GM12878 (cell line): ENCODE measurements at regions not wholly inside any gene's neighbourhood (a gene's known extent, or its start where the extent isn't known, plus 50 kb on each side); places are given as distances from the start of the nearest gene placed in this dataset.

Experiments used
- ATAC-seq: fragments of 200-7000 bp; cut with Tn5 transposase; 3 replicates; pipeline ENCODE4 v1.9.1; 2020; ENCODE audit warnings: mild to moderate bottlenecking, moderate library complexity
- BruUV-seq: library from RNA; stranded (reverse); fragments of 400-500 nt; replicated peaks from 2 replicates; lab custom pipeline; 2021; lab: Mats Ljungman, UMichigan
- CTCF ChIA-PET: fragments of 300-600 bp; sonication (Branson Sonifier 250); formaldehyde crosslinking; extraction: SDS; loops from one replicate; lab custom pipeline; 2021; ENCODE audit warnings: inconsistent platforms; lab: Yijun Ruan, JAX
- POLR2A ChIA-PET: fragments of 350-600 bp; formaldehyde crosslinking; extraction: SDS; loops from one replicate; lab custom pipeline; 2021; ENCODE audit warnings: inconsistent platforms; lab: Charles Lee
- RAD21 ChIA-PET: fragments of 300-600 bp; sonication (Branson Sonifier 250); formaldehyde crosslinking; loops from one replicate; lab custom pipeline; 2023; ENCODE audit warnings: antibody characterized with exemption; ENCODE audit not compliant: unreplicated experiment; lab: Charles Lee
- SMC1A ChIA-PET: fragments of 300-600 bp; sonication (Branson Sonifier 250); formaldehyde crosslinking; loops from one replicate; lab custom pipeline; 2023; ENCODE audit not compliant: unreplicated experiment, uncharacterized antibody; lab: Charles Lee
- DNase-seq: peaks from one replicate; pipeline ENCODE4 v3.0.0-alpha.2; 2011; ENCODE audit warnings: low read depth, low spot score
- FAIRE-seq: peaks from 3 replicates; lab custom pipeline; 2011; peaks lifted over from hg19 to GRCh38; lab: Jason Lieb, UNC
- H2AFZ ChIP-seq: 2 replicates; pipeline ENCODE4 v1.6.0; 2011; ENCODE audit warnings: low read depth, low read length, control low read depth; ENCODE audit not compliant: control insufficient read depth
- H3K27ac ChIP-seq: 2 replicates; pipeline ENCODE4 v1.5.1; 2011; ENCODE audit warnings: control low read depth; ENCODE audit not compliant: control insufficient read depth, insufficient read depth
- H3K27me3 ChIP-seq, 2 experiments: replicated peaks in 1 of 2; 2 replicates each; pipeline versions ENCODE4 v1.6.0 to v1.6.1; 2011; ENCODE audit warnings: low read length in 1 of 2; ENCODE audit not compliant: control insufficient read depth in 2 of 2, insufficient read depth in 2 of 2
- H3K36me3 ChIP-seq, 2 experiments: 2 replicates each; pipeline ENCODE4 v1.5.1; 2011; ENCODE audit warnings: low read length in 1 of 2; ENCODE audit not compliant: control insufficient read depth in 2 of 2, insufficient read depth in 2 of 2
- H3K4me1 ChIP-seq: 2 replicates; pipeline ENCODE4 v1.6.1; 2011; ENCODE audit warnings: mild to moderate bottlenecking, low read length, moderate library complexity, mixed read lengths; ENCODE audit not compliant: control insufficient read depth, insufficient read depth
- H3K4me2 ChIP-seq: 2 replicates; pipeline ENCODE4 v1.6.0; 2011; ENCODE audit warnings: control low read depth; ENCODE audit not compliant: control insufficient read depth, insufficient read depth
- H3K4me3 ChIP-seq: fragments of 200-600 bp; sonication (generic); 2 replicates; pipeline ENCODE4 v1.5.1; 2016
- H3K79me2 ChIP-seq: 2 replicates; pipeline ENCODE4 v1.6.0; 2011; ENCODE audit warnings: low read length; ENCODE audit not compliant: control insufficient read depth, insufficient read depth
- H3K9ac ChIP-seq: 2 replicates; pipeline ENCODE4 v1.8.0; 2011; ENCODE audit warnings: low read length, control low read depth, mixed read lengths; ENCODE audit not compliant: control insufficient read depth, insufficient read depth
- H3K9me3 ChIP-seq: replicated peaks from 3 replicates; pipeline ENCODE4 v1.5.1; 2011; ENCODE audit warnings: mild to moderate bottlenecking, low read length; ENCODE audit not compliant: control insufficient read depth, insufficient read depth
- H4K20me1 ChIP-seq: 2 replicates; pipeline ENCODE4 v1.6.0; 2011; ENCODE audit not compliant: control insufficient read depth, insufficient read depth
- HDAC6 ChIP-seq: fragments of 200-600 bp; sonication (generic); IDR thresholded peaks from one replicate; pipeline ENCODE4 v1.8.0; 2017; ENCODE audit warnings: antibody characterized with exemption; ENCODE audit not compliant: unreplicated experiment
- JUND ChIP-seq: IDR thresholded peaks from 2 replicates; pipeline ENCODE4 v1.6.1; 2012; ENCODE audit warnings: low read depth, mild to moderate bottlenecking, low read length, improper control_type of control experiment, moderate library complexity
- KDM1A ChIP-seq: fragments of 200-600 bp; sonication (generic); IDR thresholded peaks from 2 replicates; pipeline ENCODE4 v1.6.1; 2016; ENCODE audit warnings: borderline replicate concordance
- TCF7 ChIP-seq: IDR thresholded peaks from 2 replicates; pipeline ENCODE4 v1.6.1; 2014; ENCODE audit warnings: antibody characterized with exemption, borderline replicate concordance
- WGBS: methylation state at CpG from one replicate; pipeline ENCODE4 v1.1.6; 2016; ENCODE audit warnings: low lambda C conversion rate; ENCODE audit not compliant: insufficient replicate concordance, insufficient coverage; ENCODE audit errors: missing lambda C conversion rate; 5-methylcytosine and 5-hydroxymethylcytosine counted together
- in situ Hi-C: fragments of 300-500 bp; cut with MboI; formaldehyde crosslinking; loops from 9 replicates; pipeline ENCODE4 v1.14.3; 2018; ENCODE audit warnings: mixed read lengths
- intact Hi-C: fragments of 100-400 bp; cut with micrococcal nuclease; formaldehyde crosslinking; loops from one replicate; pipeline ENCODE4 v1.14.2; 2022; ENCODE audit not compliant: unreplicated experiment
- TF ChIP-seq, protein P1 (sequence below): fragments of 450-650 bp; IDR thresholded peaks from 2 replicates; pipeline ENCODE4 v1.6.1; 2017; ENCODE audit warnings: antibody characterized with exemption, mild to moderate bottlenecking, moderate library complexity
- TF ChIP-seq, protein P2 (sequence below): IDR thresholded peaks from 2 replicates; pipeline ENCODE4 v1.6.1; 2012; ENCODE audit warnings: improper control_type of control experiment, low read depth, low read length; ENCODE audit not compliant: insufficient replicate concordance
- TF ChIP-seq, protein P3 (sequence below): IDR thresholded peaks from 2 replicates; pipeline ENCODE4 v1.6.1; 2012; ENCODE audit warnings: low read depth, low read length, improper control_type of control experiment

DNA sequence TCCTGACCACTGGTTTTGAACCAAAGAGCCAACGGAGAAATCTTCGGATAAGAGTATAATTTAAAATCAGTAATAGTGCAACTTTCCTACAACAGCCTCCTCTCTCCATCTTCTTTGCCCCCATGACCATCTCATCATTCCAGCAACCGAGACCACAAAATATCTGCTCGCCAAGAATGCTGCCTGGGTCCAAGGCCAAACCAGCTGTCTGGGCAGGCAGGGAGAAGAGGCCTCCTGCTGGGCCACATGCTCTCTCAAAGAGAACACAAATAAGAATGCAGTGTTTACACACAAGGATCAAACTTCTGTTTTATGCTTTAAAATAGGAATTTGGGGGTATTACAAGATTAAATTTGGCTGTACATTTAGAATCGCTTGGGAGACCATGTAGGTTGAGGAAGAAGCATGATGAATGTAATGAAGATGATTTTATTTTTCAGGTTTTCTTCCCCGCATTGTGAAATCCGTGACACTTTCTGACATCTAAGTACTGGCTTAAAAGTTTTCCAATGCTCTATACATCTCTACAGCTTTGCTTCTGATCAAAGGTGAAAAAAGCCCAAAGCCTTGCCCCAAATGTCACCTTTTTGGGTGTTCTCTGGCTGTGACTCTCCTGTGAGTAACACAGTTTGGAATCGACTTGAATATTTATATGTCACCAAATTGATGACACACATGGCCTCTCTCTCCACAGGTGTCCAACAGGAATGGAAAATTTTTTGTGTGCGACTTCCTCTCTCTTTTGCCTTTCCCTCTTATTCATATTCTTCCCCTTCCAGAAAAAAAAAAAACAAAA is 79.4 kb upstream of the PROKR2 start:
- Histone ChIP-seq H3K36me3 (no peaks in the 10 kb centered on the region), H3K9me3 (no peaks in the 10 kb centered on the region), H3K4me3 (no peak overlapping the region), H3K27ac (no peak overlapping the region), H2AFZ (no peak overlapping the region), H3K9ac (no peak overlapping the region), H4K20me1 (no peaks in the 10 kb centered on the region), H3K79me2 (no peaks in the 10 kb centered on the region), H3K4me2 (no peak overlapping the region), H3K4me1 (no peaks in the 10 kb centered on the region), H3K27me3 (no peaks in the 10 kb centered on the region)
- intact Hi-C loops = no loop called here
- FAIRE-seq (no peak), ATAC-seq (no peak), DNase-seq (no peak)
- ChIA-PET POLR2A (no interaction called here), CTCF (no interaction called here), SMC1A (no interaction called here), RAD21 (no interaction called here)
- no TSS peak for BruUV-seq
- in situ Hi-C loops = no loop called here
- TF ChIP-seq HDAC6 (no peak), TCF7 (no peak), KDM1A (no peak), JUND (no peak)
- TF ChIP-seq, protein P1, sequence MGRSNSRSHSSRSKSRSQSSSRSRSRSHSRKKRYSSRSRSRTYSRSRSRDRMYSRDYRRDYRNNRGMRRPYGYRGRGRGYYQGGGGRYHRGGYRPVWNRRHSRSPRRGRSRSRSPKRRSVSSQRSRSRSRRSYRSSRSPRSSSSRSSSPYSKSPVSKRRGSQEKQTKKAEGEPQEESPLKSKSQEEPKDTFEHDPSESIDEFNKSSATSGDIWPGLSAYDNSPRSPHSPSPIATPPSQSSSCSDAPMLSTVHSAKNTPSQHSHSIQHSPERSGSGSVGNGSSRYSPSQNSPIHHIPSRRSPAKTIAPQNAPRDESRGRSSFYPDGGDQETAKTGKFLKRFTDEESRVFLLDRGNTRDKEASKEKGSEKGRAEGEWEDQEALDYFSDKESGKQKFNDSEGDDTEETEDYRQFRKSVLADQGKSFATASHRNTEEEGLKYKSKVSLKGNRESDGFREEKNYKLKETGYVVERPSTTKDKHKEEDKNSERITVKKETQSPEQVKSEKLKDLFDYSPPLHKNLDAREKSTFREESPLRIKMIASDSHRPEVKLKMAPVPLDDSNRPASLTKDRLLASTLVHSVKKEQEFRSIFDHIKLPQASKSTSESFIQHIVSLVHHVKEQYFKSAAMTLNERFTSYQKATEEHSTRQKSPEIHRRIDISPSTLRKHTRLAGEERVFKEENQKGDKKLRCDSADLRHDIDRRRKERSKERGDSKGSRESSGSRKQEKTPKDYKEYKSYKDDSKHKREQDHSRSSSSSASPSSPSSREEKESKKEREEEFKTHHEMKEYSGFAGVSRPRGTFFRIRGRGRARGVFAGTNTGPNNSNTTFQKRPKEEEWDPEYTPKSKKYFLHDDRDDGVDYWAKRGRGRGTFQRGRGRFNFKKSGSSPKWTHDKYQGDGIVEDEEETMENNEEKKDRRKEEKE = no peak
- TF ChIP-seq, protein P2, sequence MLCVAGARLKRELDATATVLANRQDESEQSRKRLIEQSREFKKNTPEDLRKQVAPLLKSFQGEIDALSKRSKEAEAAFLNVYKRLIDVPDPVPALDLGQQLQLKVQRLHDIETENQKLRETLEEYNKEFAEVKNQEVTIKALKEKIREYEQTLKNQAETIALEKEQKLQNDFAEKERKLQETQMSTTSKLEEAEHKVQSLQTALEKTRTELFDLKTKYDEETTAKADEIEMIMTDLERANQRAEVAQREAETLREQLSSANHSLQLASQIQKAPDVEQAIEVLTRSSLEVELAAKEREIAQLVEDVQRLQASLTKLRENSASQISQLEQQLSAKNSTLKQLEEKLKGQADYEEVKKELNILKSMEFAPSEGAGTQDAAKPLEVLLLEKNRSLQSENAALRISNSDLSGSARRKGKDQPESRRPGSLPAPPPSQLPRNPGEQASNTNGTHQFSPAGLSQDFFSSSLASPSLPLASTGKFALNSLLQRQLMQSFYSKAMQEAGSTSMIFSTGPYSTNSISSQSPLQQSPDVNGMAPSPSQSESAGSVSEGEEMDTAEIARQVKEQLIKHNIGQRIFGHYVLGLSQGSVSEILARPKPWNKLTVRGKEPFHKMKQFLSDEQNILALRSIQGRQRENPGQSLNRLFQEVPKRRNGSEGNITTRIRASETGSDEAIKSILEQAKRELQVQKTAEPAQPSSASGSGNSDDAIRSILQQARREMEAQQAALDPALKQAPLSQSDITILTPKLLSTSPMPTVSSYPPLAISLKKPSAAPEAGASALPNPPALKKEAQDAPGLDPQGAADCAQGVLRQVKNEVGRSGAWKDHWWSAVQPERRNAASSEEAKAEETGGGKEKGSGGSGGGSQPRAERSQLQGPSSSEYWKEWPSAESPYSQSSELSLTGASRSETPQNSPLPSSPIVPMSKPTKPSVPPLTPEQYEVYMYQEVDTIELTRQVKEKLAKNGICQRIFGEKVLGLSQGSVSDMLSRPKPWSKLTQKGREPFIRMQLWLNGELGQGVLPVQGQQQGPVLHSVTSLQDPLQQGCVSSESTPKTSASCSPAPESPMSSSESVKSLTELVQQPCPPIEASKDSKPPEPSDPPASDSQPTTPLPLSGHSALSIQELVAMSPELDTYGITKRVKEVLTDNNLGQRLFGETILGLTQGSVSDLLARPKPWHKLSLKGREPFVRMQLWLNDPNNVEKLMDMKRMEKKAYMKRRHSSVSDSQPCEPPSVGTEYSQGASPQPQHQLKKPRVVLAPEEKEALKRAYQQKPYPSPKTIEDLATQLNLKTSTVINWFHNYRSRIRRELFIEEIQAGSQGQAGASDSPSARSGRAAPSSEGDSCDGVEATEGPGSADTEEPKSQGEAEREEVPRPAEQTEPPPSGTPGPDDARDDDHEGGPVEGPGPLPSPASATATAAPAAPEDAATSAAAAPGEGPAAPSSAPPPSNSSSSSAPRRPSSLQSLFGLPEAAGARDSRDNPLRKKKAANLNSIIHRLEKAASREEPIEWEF = no peak
- TF ChIP-seq, protein P3, sequence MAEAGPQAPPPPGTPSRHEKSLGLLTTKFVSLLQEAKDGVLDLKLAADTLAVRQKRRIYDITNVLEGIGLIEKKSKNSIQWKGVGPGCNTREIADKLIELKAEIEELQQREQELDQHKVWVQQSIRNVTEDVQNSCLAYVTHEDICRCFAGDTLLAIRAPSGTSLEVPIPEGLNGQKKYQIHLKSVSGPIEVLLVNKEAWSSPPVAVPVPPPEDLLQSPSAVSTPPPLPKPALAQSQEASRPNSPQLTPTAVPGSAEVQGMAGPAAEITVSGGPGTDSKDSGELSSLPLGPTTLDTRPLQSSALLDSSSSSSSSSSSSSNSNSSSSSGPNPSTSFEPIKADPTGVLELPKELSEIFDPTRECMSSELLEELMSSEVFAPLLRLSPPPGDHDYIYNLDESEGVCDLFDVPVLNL = no peak
- WGBS = 23% methylated on average over 9 of the region's 9 CpGs
